IPS-15b (cell line): ENCODE measurements at regions not wholly inside any gene's neighbourhood (a gene's known extent, or its start where the extent isn't known, plus 50 kb on each side); places are given as distances from the start of the nearest gene placed in this dataset.
"Not testable (repeated sequence)": the region's sequence is repeated elsewhere in the genome, so short reads cannot be mapped to it uniquely, and the experiment has no call there.

Experiments
- H3K27me3 ChIP-seq: one replicate; pipeline ENCODE4 v1.6.1; 2013; ENCODE audit warnings: low read length; ENCODE audit not compliant: control insufficient read depth, insufficient read depth
- H3K36me3 ChIP-seq: one replicate; pipeline ENCODE4 v1.6.1; 2013; ENCODE audit warnings: low read length; ENCODE audit not compliant: control insufficient read depth, insufficient read depth
- H3K4me1 ChIP-seq: one replicate; pipeline ENCODE4 v1.6.1; 2013; ENCODE audit warnings: mild to moderate bottlenecking, low read length; ENCODE audit not compliant: control insufficient read depth, insufficient read depth
- H3K4me3 ChIP-seq: one replicate; pipeline ENCODE4 v1.5.1; 2013; ENCODE audit warnings: low read depth, low read length
- H3K9ac ChIP-seq: one replicate; pipeline ENCODE4 v1.6.1; 2013; ENCODE audit warnings: low read depth, mild to moderate bottlenecking, low read length
- H3K9me3 ChIP-seq: one replicate; pipeline ENCODE4 v1.6.1; 2013; ENCODE audit warnings: mild to moderate bottlenecking, low read length; ENCODE audit not compliant: control insufficient read depth, insufficient read depth

GRCh38 chr11:121374286-121374985, 77.7 kb upstream of the SORL1 start:
- H3K9me3 ChIP-seq = no peaks in the 10 kb centered on the region
- H3K4me1 ChIP-seq = peaks cover 33% of the 10 kb centered on the region
- H3K4me3 ChIP-seq = no peak overlapping the region
- H3K9ac ChIP-seq = no peak overlapping the region
- H3K27me3 ChIP-seq = no peaks in the 10 kb centered on the region
- no peaks in the 10 kb centered on the region for H3K36me3 ChIP-seq

- no peaks in the 10 kb centered on the region for H3K36me3 ChIP-seq
- H3K27me3 ChIP-seq = no peaks in the 10 kb centered on the region
- no peak overlapping the region for H3K9ac ChIP-seq
- H3K4me1 ChIP-seq = peaks cover 35% of the 10 kb centered on the region
- no peaks in the 10 kb centered on the region for H3K9me3 ChIP-seq
- H3K4me3 ChIP-seq = no peak overlapping the region
Measured at GRCh38 chr11:121376130-121376529, 76.0 kb upstream of the SORL1 start.

- H3K9me3 ChIP-seq, H3K36me3 ChIP-seq, H3K9ac ChIP-seq, H3K27me3 ChIP-seq, H3K4me3 ChIP-seq, H3K4me1 ChIP-seq: not testable (repeated sequence)
Measured at GRCh38 chr11:121379145-121379810, 72.8 kb upstream of the SORL1 start.

GRCh38 chr11:121383716-121384115, 68.4 kb upstream of the SORL1 start:
- Histone ChIP-seq H3K9me3 (no peaks in the 10 kb centered on the region), H3K27me3 (no peaks in the 10 kb centered on the region), H3K4me3 (no peak overlapping the region), H3K36me3 (no peaks in the 10 kb centered on the region), H3K4me1 (peaks cover 2% of the 10 kb centered on the region), H3K9ac (no peak overlapping the region)

GRCh38 chr11:121385688-121386087, 66.4 kb upstream of the SORL1 start:
- Histone ChIP-seq H3K9ac (no peak overlapping the region), H3K27me3 (no peaks in the 10 kb centered on the region), H3K36me3 (no peaks in the 10 kb centered on the region), H3K4me1 (peaks cover 12% of the 10 kb centered on the region), H3K9me3 (no peaks in the 10 kb centered on the region), H3K4me3 (no peak overlapping the region)
